Fibroblast of the aortic adventitia (primary cell): ENCODE measurements at regions not wholly inside any gene's neighbourhood (a gene's known extent, or its start where the extent isn't known, plus 50 kb on each side); places are given as distances from the start of the nearest gene placed in this dataset.
A peak's percentile ranks its signal among the peaks of the same experiment; 100 is the strongest.

Experiments
- DNase-seq: peaks from one replicate; pipeline ENCODE4 v3.0.0-alpha.2; 2010; ENCODE audit warnings: low read depth
- H3K4me3 ChIP-seq: 2 replicates; pipeline ENCODE4 v1.5.1; 2011; ENCODE audit warnings: low read depth, mild to moderate bottlenecking, control low read depth, low read length, moderate library complexity
- TF ChIP-seq, protein P1 (sequence below): IDR thresholded peaks from 2 replicates; pipeline ENCODE4 v1.5.1; 2011; ENCODE audit warnings: mild to moderate bottlenecking, low read length, control low read depth, inconsistent platforms; ENCODE audit not compliant: insufficient read depth

DNA sequence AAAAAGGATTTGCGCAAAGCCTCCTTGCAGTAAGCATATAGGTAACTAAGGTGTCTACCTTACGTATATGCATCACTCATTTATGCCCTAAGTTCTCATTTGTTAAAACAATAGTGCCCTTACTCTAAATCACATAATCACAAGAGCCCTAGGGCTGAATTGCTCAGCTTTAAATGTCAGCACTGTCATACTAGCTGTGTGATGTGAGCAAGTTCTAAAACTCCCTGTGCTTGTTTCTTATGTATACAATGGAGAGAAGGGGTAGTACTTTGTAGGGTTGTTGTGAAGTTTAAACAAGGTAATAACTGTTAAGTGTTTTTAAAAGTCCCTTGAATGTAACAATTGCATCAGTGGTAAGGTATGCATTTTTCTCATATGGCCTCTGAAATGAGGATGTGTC lies 169.5 kb upstream of the DMRT1 start:
- TF ChIP-seq, protein P1, sequence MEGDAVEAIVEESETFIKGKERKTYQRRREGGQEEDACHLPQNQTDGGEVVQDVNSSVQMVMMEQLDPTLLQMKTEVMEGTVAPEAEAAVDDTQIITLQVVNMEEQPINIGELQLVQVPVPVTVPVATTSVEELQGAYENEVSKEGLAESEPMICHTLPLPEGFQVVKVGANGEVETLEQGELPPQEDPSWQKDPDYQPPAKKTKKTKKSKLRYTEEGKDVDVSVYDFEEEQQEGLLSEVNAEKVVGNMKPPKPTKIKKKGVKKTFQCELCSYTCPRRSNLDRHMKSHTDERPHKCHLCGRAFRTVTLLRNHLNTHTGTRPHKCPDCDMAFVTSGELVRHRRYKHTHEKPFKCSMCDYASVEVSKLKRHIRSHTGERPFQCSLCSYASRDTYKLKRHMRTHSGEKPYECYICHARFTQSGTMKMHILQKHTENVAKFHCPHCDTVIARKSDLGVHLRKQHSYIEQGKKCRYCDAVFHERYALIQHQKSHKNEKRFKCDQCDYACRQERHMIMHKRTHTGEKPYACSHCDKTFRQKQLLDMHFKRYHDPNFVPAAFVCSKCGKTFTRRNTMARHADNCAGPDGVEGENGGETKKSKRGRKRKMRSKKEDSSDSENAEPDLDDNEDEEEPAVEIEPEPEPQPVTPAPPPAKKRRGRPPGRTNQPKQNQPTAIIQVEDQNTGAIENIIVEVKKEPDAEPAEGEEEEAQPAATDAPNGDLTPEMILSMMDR = no peak
- DNase-seq = no peak
- H3K4me3 ChIP-seq = no peak overlapping the region

DNA sequence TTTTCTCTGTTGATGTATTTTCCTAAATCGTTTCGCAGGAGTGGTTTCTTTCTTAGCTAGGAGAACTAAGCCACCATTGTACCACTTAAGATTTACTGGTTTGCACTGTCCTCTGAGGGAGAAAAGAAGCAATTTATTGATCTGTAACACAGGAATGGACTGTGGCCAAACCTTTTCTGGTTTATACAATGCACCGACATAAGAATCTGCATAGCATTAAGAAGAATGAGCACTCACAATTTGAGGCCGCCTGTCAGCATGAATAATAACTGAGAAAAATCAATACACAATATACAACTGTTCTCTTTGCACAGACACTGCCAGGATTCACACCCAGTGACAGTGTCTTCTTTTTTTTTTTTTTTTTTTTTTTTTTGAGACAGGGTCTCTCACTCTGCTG lies 168.6 kb upstream of the DMRT1 start:
- TF ChIP-seq, protein P1 = no peak
- DNase-seq = no peak
- no peak overlapping the region for H3K4me3 ChIP-seq

- TF ChIP-seq, protein P1 = no peak
- H3K4me3 ChIP-seq = no peak overlapping the region
- DNase-seq = no peak
Observed at GRCh38 chr9:673264-673965, 168.1 kb upstream of the DMRT1 start.

- H3K4me3 ChIP-seq = no peak overlapping the region
- DNase-seq = no peak
- TF ChIP-seq, protein P1 = no peak
Observed at GRCh38 chr9:673966-674526, 167.5 kb upstream of the DMRT1 start.

- TF ChIP-seq, protein P1 = no peak
- DNase-seq = no peak
- no peak overlapping the region for H3K4me3 ChIP-seq
Observed at GRCh38 chr9:675697-676370, 165.7 kb upstream of the DMRT1 start.

GRCh38 chr9:676780-677438 lies 164.6 kb upstream of the DMRT1 start:
- DNase-seq = no peak
- TF ChIP-seq, protein P1 = no peak
- peak overlapping the region; percentile 57 for H3K4me3 ChIP-seq
